HAP-1 (cell line): ENCODE measurements at regions not wholly inside any gene's neighbourhood (a gene's known extent, or its start where the extent isn't known, plus 50 kb on each side); places are given as distances from the start of the nearest gene placed in this dataset.

Source experiments
- DNase-seq, 2 experiments: peaks; one replicate each; pipeline ENCODE4 v3.0.0-alpha.2; 2016 to 2020; ENCODE audit warnings: low spot score in 2 of 2
- H3K27me3 ChIP-seq: fragments of 250-450 bp; sonication (Bioruptor Pico); 2 replicates; pipeline ENCODE4 v1.5.1; 2020; ENCODE audit warnings: low read depth, mild to moderate bottlenecking, moderate library complexity
- H3K36me3 ChIP-seq: fragments of 250-450 bp; sonication (Bioruptor Pico); replicated peaks from 2 replicates; pipeline ENCODE4 v1.5.1; 2020; ENCODE audit warnings: mild to moderate bottlenecking
- H3K4me1 ChIP-seq: fragments of 250-450 bp; sonication (Bioruptor Pico); 2 replicates; pipeline ENCODE4 v1.5.1; 2020; ENCODE audit warnings: mild to moderate bottlenecking
- H3K4me3 ChIP-seq: fragments of 250-450 bp; sonication (Bioruptor Pico); 2 replicates; pipeline ENCODE4 v1.5.1; 2020; ENCODE audit warnings: mild to moderate bottlenecking, moderate library complexity
- H3K9me3 ChIP-seq: fragments of 250-450 bp; sonication (Bioruptor Pico); 2 replicates; pipeline ENCODE4 v1.5.1; 2020; ENCODE audit warnings: mild to moderate bottlenecking, moderate library complexity
- in situ Hi-C: fragments of 300-500 bp; cut with MboI; formaldehyde crosslinking; loops from 3 replicates; pipeline ENCODE4 v1.14.3; 2020; ENCODE audit warnings: low sequenced_read_pairs, inconsistent platforms, mixed read lengths

- Histone ChIP-seq H3K4me1 (no peaks in the 10 kb centered on the region), H3K36me3 (no peaks in the 10 kb centered on the region), H3K9me3 (no peaks in the 10 kb centered on the region), H3K27me3 (no peaks in the 10 kb centered on the region), H3K4me3 (no peak overlapping the region)
- DNase-seq, result no peak
- in situ Hi-C loops, result loop anchor here (10.0 kb wide), 1 partner anchor 1091 kb away; no protein-coding TSS in a partner anchor
These were observed 105.7 kb upstream of the MCTP2 start for GRCh38 chr15:94125698-94126097.

GRCh38 chr15:94125156-94125555 lies 106.2 kb upstream of the MCTP2 start:
- Histone ChIP-seq H3K9me3 (no peaks in the 10 kb centered on the region), H3K4me1 (no peaks in the 10 kb centered on the region), H3K4me3 (no peak overlapping the region), H3K36me3 (no peaks in the 10 kb centered on the region), H3K27me3 (no peaks in the 10 kb centered on the region)
- no peak for DNase-seq
- in situ Hi-C loops, result loop anchor here (10.0 kb wide), 1 partner anchor 1090 kb away; no protein-coding TSS in a partner anchor

- in situ Hi-C loops, result loop anchor here (10.0 to 25.0 kb wide), 2 partner anchors 135 to 1088 kb away; no protein-coding TSS in a partner anchor
- DNase-seq, result no peak
- Histone ChIP-seq H3K27me3 (no peaks in the 10 kb centered on the region), H3K9me3 (no peaks in the 10 kb centered on the region), H3K4me3 (no peak overlapping the region), H3K4me1 (no peaks in the 10 kb centered on the region), H3K36me3 (no peaks in the 10 kb centered on the region)
These were observed 108.8 kb upstream of the MCTP2 start for GRCh38 chr15:94122516-94122915.

GRCh38 chr15:94119923-94120775 lies 111.2 kb upstream of the MCTP2 start:
- Histone ChIP-seq H3K9me3 (no peaks in the 10 kb centered on the region), H3K4me3 (no peak overlapping the region), H3K27me3 (no peaks in the 10 kb centered on the region), H3K4me1 (no peaks in the 10 kb centered on the region), H3K36me3 (no peaks in the 10 kb centered on the region)
- in situ Hi-C loops, result loop anchor here (10.0 to 25.0 kb wide), 2 partner anchors 133 to 1085 kb away; no protein-coding TSS in a partner anchor
- DNase-seq, result peak; percentile 63 to 66

GRCh38 chr15:94119298-94119811 lies 112.0 kb upstream of the MCTP2 start:
- in situ Hi-C loops, result loop anchor here (25.0 kb wide), 1 partner anchor 132 kb away; no protein-coding TSS in a partner anchor
- no peaks in the 10 kb centered on the region for H3K36me3 ChIP-seq
- no peak for DNase-seq
- no peaks in the 10 kb centered on the region for H3K9me3 ChIP-seq
- H3K4me1 ChIP-seq, result no peaks in the 10 kb centered on the region
- H3K27me3 ChIP-seq, result no peaks in the 10 kb centered on the region
- H3K4me3 ChIP-seq, result no peak overlapping the region

- DNase-seq, result no peak
- H3K27me3 ChIP-seq, result no peaks in the 10 kb centered on the region; the same call in 1 of the 2 replicates
- in situ Hi-C loops, result loop anchor here (25.0 kb wide), 1 partner anchor 123 kb away; no protein-coding TSS in a partner anchor
These were observed 120.8 kb upstream of the MCTP2 start for GRCh38 chr15:94110476-94111130.

GRCh38 chr15:94107652-94108051 lies 123.7 kb upstream of the MCTP2 start:
- H3K36me3 ChIP-seq, result no peaks in the 10 kb centered on the region
- H3K4me3 ChIP-seq, result no peak overlapping the region
- DNase-seq, result no peak
- H3K27me3 ChIP-seq, result no peaks in the 10 kb centered on the region
- no peaks in the 10 kb centered on the region for H3K9me3 ChIP-seq
- H3K4me1 ChIP-seq, result no peaks in the 10 kb centered on the region
- in situ Hi-C loops, result loop anchor here (25.0 kb wide), 1 partner anchor 120 kb away; no protein-coding TSS in a partner anchor

More at GRCh38 chr15:94110476-94111130, 120.8 kb upstream of the MCTP2 start:
- Histone ChIP-seq H3K4me3 (no peak overlapping the region), H3K4me1 (no peaks in the 10 kb centered on the region), H3K9me3 (no peaks in the 10 kb centered on the region), H3K36me3 (no peaks in the 10 kb centered on the region)

GRCh38 chr15:94105760-94106159 lies 125.6 kb upstream of the MCTP2 start:
- Histone ChIP-seq H3K4me1 (no peaks in the 10 kb centered on the region), H3K9me3 (no peaks in the 10 kb centered on the region), H3K4me3 (no peak overlapping the region), H3K27me3 (no peaks in the 10 kb centered on the region), H3K36me3 (no peaks in the 10 kb centered on the region)
- no peak for DNase-seq
- in situ Hi-C loops, result loop anchor here (25.0 kb wide), 1 partner anchor 118 kb away; no protein-coding TSS in a partner anchor

- no peaks in the 10 kb centered on the region for H3K27me3 ChIP-seq
- no peaks in the 10 kb centered on the region for H3K36me3 ChIP-seq
- H3K9me3 ChIP-seq, result no peaks in the 10 kb centered on the region
- in situ Hi-C loops, result loop anchor here (25.0 kb wide), 1 partner anchor 114 kb away; no protein-coding TSS in a partner anchor
- H3K4me1 ChIP-seq, result no peaks in the 10 kb centered on the region
- no peak for DNase-seq
- H3K4me3 ChIP-seq, result no peak overlapping the region
These were observed 130.5 kb upstream of the MCTP2 start for GRCh38 chr15:94100863-94101262.

GRCh38 chr15:94099574-94099960 lies 131.8 kb upstream of the MCTP2 start:
- Histone ChIP-seq H3K36me3 (no peaks in the 10 kb centered on the region), H3K27me3 (no peaks in the 10 kb centered on the region), H3K9me3 (no peaks in the 10 kb centered on the region), H3K4me1 (peaks cover 5% of the 10 kb centered on the region), H3K4me3 (no peak overlapping the region)
- in situ Hi-C loops, result no loop called here
- DNase-seq, result no peak

GRCh38 chr15:94098921-94099573 lies 132.3 kb upstream of the MCTP2 start:
- Histone ChIP-seq H3K4me3 (no peak overlapping the region), H3K27me3 (no peaks in the 10 kb centered on the region), H3K4me1 (peaks cover 7% of the 10 kb centered on the region), H3K36me3 (no peaks in the 10 kb centered on the region), H3K9me3 (no peaks in the 10 kb centered on the region)
- in situ Hi-C loops, result no loop called here
- no peak for DNase-seq

- DNase-seq, result no peak
- Histone ChIP-seq H3K36me3 (no peaks in the 10 kb centered on the region), H3K27me3 (no peaks in the 10 kb centered on the region), H3K9me3 (no peaks in the 10 kb centered on the region), H3K4me1 (peaks cover 7% of the 10 kb centered on the region), H3K4me3 (no peak overlapping the region)
- in situ Hi-C loops, result no loop called here
These were observed 133.8 kb upstream of the MCTP2 start for GRCh38 chr15:94097552-94097951.

GRCh38 chr15:94094310-94094709 lies 137.1 kb upstream of the MCTP2 start:
- Histone ChIP-seq H3K4me3 (no peak overlapping the region), H3K27me3 (no peaks in the 10 kb centered on the region), H3K9me3 (no peaks in the 10 kb centered on the region), H3K36me3 (no peaks in the 10 kb centered on the region), H3K4me1 (peaks cover 7% of the 10 kb centered on the region)
- peak in 1 of 2 experiments; percentile 58 for DNase-seq
- in situ Hi-C loops, result no loop called here
